Activated CD8-positive, alpha-beta memory T cell treated with anti-CD3 and anti-CD28 coated beads, Interleukin-2, amount 50 U/mL, for 1 hour (primary cell): ENCODE measurements at regions not wholly inside any gene's neighbourhood (a gene's known extent, or its start where the extent isn't known, plus 50 kb on each side); places are given as distances from the start of the nearest gene placed in this dataset.

ENCODE experiments used
- DNase-seq: peaks from one replicate; pipeline ENCODE4 v3.0.0-alpha.2; 2020; ENCODE audit errors: extremely low read depth

GRCh38 chr3:10555263-10555662 lies 49.9 kb upstream of the ATP2B2 start:
- no peak for DNase-seq

GRCh38 chr3:10556312-10556711 lies 50.9 kb upstream of the ATP2B2 start:
- no peak for DNase-seq

DNA sequence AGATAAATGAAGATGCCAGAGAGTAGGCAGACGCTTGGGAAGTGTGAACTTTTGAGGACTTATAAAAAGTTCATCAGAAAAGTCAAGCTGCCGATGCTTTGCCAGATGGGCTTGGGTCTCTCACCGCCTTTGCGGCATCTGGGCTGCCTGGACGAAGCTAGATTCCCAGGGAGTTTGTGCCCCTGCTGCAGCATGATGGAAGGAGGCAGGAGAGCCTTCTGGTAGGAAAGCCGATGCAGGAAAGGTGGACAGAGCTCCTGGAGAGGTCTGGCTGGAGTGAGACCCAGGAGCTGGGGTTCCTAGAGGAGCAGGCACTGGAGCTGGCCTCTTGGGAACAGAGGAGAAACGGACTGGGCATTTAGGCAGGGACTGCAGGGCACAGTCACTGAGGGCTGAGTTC lies 51.9 kb upstream of the ATP2B2 start:
- DNase-seq, result no peak

DNA sequence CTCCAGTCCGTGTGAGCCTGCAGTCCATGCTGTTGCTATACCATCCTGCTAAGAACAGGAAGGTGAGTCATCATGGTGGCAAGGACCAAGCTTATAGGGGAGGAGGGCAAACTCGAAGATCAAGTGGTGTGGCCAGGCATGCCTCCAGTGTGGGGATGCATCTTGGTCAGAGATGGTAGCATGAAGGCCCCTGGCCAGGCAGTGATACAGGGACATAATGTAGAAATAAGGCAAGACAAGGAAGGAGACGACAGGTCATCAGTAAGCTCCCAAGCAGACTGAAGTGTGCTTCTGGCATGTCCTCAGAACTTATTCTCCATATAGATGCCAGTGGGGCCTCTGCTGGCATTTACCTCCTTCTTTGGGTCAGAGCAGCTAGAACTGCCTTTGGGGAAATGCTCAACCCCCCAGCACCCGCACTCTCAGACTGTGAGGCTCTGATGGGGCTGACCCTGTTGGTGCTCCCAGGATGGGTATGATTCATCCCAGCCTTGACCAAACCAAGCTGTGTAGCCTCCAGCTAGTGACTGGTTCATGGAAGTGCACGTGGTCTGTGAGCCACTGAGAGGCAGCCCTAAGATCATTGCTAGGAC lies 52.5 kb upstream of the ATP2B2 start:
- no peak for DNase-seq

GRCh38 chr3:10558736-10559135 lies 53.4 kb upstream of the ATP2B2 start:
- DNase-seq, result no peak

- DNase-seq, result no peak
Observed at GRCh38 chr3:10560060-10560861, 54.9 kb upstream of the ATP2B2 start.

GRCh38 chr3:10561162-10561945 lies 56.0 kb upstream of the ATP2B2 start:
- no peak for DNase-seq

GRCh38 chr3:10561946-10562560 lies 56.7 kb upstream of the ATP2B2 start:
- DNase-seq, result no peak

DNA sequence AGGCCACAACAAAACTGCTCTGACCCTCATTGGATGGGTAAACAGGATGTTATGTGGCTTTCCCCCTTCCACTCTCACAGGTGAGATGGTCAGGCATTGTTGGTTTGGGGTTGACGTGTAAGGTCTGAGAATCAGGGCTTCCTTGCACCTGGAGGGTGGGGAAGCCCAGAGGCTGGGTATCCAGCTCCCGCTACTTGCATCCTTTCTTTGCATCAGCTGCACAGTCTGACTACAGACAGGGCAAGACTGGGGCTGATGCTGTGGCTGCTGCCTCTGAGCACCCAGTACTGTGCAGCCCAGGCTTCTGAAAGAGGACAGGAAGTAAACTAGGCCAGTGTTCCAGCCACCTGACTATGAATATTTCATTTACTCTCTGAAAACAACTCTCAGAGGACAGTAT lies 58.0 kb upstream of the ATP2B2 start:
- no peak for DNase-seq

- no peak for DNase-seq
Observed at GRCh38 chr3:10565814-10566213, 60.4 kb upstream of the ATP2B2 start.

- no peak for DNase-seq
Observed at GRCh38 chr3:10566451-10566850, 61.1 kb upstream of the ATP2B2 start.

DNA sequence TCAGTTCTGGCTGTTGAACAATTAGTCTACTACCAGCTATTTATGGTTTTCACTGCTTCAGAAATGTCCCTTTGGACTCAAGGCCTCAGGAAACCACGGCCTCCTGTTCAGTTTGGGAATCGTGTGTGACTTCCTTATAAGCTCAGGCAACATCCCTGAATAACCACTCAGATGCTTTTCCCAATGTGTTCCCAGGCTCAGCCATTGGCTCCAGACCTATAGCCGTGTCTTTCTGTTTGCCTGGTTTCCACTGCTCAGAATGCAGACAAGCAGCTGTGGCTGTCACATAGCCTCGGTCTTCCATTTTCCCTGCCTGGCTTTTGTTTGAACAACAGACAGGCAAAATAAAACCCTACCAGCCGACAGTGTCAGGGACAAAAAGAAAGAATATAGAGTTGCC lies 63.2 kb upstream of the ATP2B2 start:
- DNase-seq, result no peak

DNA sequence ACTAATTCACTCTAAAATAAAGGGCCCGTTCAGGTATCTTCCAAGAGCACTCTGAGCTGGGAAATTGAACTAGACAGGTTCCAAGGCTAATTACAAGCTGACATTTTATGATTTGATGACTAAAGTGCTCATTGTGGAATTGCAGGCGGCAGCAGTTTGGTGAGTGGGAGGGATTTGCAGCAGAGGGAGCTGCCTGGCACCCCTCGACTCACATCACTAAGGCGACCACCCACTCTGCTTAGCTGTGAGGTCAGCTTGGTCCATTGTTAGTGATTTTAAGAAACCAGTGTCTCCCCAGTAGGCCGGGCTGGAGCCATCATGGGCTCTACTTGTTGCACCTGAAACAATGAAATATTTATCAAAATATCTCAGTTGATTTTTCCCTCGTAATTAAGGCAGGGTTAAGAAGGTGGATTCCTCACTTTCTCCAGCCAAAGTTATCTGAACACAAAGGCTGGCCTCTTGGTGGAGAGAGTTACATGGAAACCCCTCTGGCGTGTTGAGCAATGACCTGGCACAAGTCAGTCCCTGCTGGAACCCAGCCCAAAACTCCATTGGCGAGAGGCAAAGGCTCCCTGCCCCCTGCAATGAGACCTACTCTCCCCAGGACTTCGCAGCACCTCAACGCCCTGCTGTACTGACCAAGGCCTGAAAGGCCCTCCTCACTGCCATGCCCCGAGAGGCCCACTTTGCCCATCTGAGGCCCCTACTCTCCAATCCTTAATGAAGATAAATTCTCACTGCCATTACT lies 65.0 kb upstream of the ATP2B2 start:
- no peak for DNase-seq

DNA sequence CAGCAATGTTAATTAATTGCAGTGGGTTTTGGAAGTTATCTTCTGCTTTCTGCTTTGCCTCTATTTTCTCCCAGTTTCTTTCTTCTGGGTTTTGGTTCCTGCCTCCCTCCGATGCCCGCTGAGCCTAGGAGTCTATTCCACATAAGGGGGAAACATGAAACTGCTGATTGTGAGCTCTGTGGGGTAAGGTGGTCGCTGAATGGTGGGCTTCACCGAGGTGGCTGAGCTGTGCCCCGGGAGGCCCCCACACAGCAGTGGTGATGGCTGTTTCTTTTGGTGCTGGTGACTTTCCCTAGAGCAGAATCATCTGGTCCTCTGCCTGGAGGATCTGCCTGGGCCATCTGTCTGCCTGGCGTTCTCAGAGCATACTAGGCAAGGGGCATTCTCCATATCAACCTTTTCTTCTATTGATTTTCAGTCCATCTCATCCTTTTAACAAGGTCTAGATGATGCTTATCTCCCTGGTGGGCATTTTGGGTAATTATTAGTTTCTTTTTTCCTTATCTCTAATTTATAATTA lies 68.8 kb upstream of the ATP2B2 start:
- DNase-seq, result no peak

GRCh38 chr3:10575601-10576160 lies 70.3 kb upstream of the ATP2B2 start:
- no peak for DNase-seq

GRCh38 chr3:10577486-10577885 lies 72.1 kb upstream of the ATP2B2 start:
- DNase-seq, result no peak

GRCh38 chr3:10580426-10580825 lies 75.0 kb upstream of the ATP2B2 start:
- DNase-seq, result no peak

DNA sequence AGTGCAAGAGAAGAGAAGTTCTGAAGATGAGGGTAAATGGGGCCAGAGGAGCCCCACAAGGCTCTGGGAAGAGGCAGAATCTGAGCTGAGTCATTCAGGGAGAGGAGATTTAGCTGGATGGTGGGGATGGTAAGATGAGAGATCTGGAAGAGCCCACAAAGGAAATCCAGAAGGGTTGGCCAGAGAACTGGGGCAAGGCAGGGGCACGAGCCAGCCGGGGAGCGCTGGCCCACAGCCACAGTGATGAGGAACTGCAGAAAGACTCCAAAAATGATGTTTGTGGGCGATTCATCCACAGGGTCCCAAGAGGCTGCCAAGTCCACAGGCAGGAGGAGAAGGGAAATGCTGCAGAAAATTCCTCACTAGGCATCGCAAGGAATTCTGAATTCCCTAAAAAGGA lies 75.9 kb upstream of the ATP2B2 start:
- DNase-seq, result no peak

DNA sequence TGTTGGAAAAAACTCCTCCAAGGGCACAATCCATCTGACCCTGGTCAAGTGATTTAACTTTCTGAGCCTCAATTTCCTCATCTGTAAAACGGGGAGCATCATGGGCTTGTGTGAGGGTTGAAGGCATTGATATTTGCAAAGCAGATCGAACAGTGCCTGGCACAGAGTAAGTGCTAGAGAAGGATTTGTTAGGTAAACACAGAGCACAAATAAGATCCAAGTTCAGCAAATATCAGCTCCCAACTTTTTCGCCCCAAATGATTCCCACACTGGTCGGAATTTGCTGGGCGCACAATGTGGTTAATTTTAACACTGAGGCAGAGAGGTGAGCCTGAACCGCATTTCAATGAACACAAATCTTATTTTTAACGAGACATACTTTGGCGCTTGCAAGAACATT lies 76.3 kb upstream of the ATP2B2 start:
- no peak for DNase-seq

DNA sequence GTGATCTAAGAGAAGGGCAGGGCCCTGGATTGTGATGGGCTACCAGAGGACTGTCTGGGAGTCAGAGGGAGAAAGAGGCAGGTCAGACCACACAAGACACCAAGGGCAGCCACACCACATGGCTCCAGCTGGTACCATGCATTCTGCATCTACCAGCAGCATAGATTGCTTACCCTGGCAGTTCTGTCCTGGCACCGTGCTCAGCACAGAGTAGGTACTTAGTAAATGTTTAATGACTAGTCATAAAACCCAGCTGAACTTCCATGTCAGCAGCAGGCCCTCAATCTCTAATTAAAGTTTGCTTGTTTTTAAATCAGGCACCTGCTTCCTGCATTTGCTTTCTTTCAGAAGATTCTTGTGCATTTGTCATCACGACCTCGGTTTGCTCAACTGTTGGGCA lies 77.3 kb upstream of the ATP2B2 start:
- no peak for DNase-seq
